HTR-8/SVneo (cell line): ENCODE measurements at regions not wholly inside any gene's neighbourhood (a gene's known extent, or its start where the extent isn't known, plus 50 kb on each side); places are given as distances from the start of the nearest gene placed in this dataset.

ENCODE experiments used
- DNase-seq: peaks from one replicate; pipeline ENCODE4 v3.0.0; 2011; ENCODE audit warnings: low spot score, mixed read lengths; ENCODE audit not compliant: insufficient read length
- FAIRE-seq: peaks from 2 replicates; lab custom pipeline; 2011; peaks lifted over from hg19 to GRCh38; lab: Jason Lieb, UNC

GRCh38 chr12:85489194-85489593 lies 209.2 kb downstream of the ALX1 start:
- FAIRE-seq (no peak), DNase-seq (no peak)

- no peak for FAIRE-seq
Measured at GRCh38 chr12:85504164-85504563, 224.1 kb downstream of the ALX1 start.

GRCh38 chr12:85504624-85505023 lies 224.6 kb downstream of the ALX1 start:
- DNase-seq (no peak), FAIRE-seq (no peak)

More at GRCh38 chr12:85504164-85504563, 224.1 kb downstream of the ALX1 start:
- no peak for DNase-seq

GRCh38 chr12:85507456-85507855 lies 227.4 kb downstream of the ALX1 start:
- DNase-seq (no peak), FAIRE-seq (no peak)

- FAIRE-seq: no peak
- no peak for DNase-seq
Measured at GRCh38 chr12:85509081-85509856, 229.2 kb downstream of the ALX1 start.

- no peak for FAIRE-seq
- no peak for DNase-seq
Measured at GRCh38 chr12:85509857-85510256, 229.8 kb downstream of the ALX1 start.

- FAIRE-seq: no peak
- no peak for DNase-seq
Measured at GRCh38 chr12:85516039-85516438, 236.0 kb downstream of the ALX1 start.

GRCh38 chr12:85516667-85517325 lies 236.8 kb downstream of the ALX1 start:
- DNase-seq (no peak), FAIRE-seq (no peak)

GRCh38 chr12:85519163-85519562 lies 239.1 kb downstream of the ALX1 start:
- FAIRE-seq (no peak), DNase-seq (no peak)

GRCh38 chr12:85523197-85523596 lies 243.2 kb downstream of the ALX1 start:
- no peak for FAIRE-seq

GRCh38 chr12:85527192-85527591 lies 247.2 kb downstream of the ALX1 start:
- DNase-seq: no peak

More at GRCh38 chr12:85523197-85523596, 243.2 kb downstream of the ALX1 start:
- DNase-seq: no peak

GRCh38 chr12:85529896-85530295 lies 249.9 kb downstream of the ALX1 start:
- FAIRE-seq (no peak), DNase-seq (no peak)

More at GRCh38 chr12:85527192-85527591, 247.2 kb downstream of the ALX1 start:
- no peak for FAIRE-seq

GRCh38 chr12:85530456-85530855 lies 250.4 kb downstream of the ALX1 start:
- DNase-seq: no peak
- no peak for FAIRE-seq

GRCh38 chr12:85531341-85531740 lies 251.3 kb downstream of the ALX1 start:
- DNase-seq (no peak), FAIRE-seq (no peak)

- FAIRE-seq: no peak
Measured at GRCh38 chr12:85549640-85550039, 269.6 kb downstream of the ALX1 start.

GRCh38 chr12:85550924-85551323 lies 270.9 kb downstream of the ALX1 start:
- FAIRE-seq (no peak), DNase-seq (no peak)

More at GRCh38 chr12:85549640-85550039, 269.6 kb downstream of the ALX1 start:
- no peak for DNase-seq

- no peak for DNase-seq
- FAIRE-seq: no peak
Measured at GRCh38 chr12:85552461-85552860, 272.4 kb downstream of the ALX1 start.

- FAIRE-seq (no peak), DNase-seq (no peak)
Measured at GRCh38 chr12:85557850-85558249, 277.8 kb downstream of the ALX1 start.

GRCh38 chr12:85558684-85559083 lies 277.5 kb downstream of the RASSF9 start:
- DNase-seq (no peak), FAIRE-seq (no peak)

- FAIRE-seq (no peak), DNase-seq (no peak)
Measured at GRCh38 chr12:85559127-85559526, 277.1 kb downstream of the RASSF9 start.

GRCh38 chr12:85559536-85559935 lies 276.7 kb downstream of the RASSF9 start:
- DNase-seq (no peak), FAIRE-seq (no peak)

- no peak for FAIRE-seq
Measured at GRCh38 chr12:85562765-85563164, 273.4 kb downstream of the RASSF9 start.

More at GRCh38 chr12:85562765-85563164, 273.4 kb downstream of the RASSF9 start:
- no peak for DNase-seq
